ENCODE measurements at regions not wholly inside any gene's neighbourhood (a gene's known extent, or its start where the extent isn't known, plus 50 kb on each side); places are given as distances from the start of the nearest gene placed in this dataset.
"Not testable (repeated sequence)": the region's sequence is repeated elsewhere in the genome, so short reads cannot be mapped to it uniquely, and the experiment has no call there.

DNA sequence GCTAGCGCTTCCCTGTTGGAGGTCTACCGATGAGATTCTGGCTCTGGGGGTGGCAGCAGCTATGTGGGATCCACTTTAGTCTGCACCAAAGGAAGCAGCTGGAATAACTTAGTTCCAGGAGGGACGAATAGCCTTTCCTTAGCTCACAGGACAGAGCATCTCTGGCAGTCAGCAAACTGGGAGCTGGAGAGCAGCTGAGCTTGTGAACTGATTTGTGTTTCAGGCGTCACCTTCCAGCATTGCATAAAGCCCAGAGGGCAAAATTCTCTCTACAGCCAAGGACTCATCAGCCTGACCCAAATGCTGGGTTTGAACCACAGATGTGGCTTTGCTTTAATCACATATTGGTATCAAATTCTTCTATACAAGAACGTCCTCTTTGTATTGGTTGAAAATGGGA lies 81.9 kb upstream of the PELI2 start:
- H3K4me1 ChIP-seq (replicated peaks): no peaks in the 10 kb centered on the region
- H3K4me3 ChIP-seq: no peak overlapping the region
- H3K27ac ChIP-seq: no peak overlapping the region
- H3K36me3 ChIP-seq: no peaks in the 10 kb centered on the region
- no peak for DNase-seq (ENCODE audit: low read depth in 1 of 2, low spot score in 2 of 2)
- H3K27me3 ChIP-seq (replicated peaks): peaks cover 2% of the 10 kb centered on the region; the same call in 1 of the 2 replicates
- H3K9me3 ChIP-seq (replicated peaks): no peaks in the 10 kb centered on the region

DNA sequence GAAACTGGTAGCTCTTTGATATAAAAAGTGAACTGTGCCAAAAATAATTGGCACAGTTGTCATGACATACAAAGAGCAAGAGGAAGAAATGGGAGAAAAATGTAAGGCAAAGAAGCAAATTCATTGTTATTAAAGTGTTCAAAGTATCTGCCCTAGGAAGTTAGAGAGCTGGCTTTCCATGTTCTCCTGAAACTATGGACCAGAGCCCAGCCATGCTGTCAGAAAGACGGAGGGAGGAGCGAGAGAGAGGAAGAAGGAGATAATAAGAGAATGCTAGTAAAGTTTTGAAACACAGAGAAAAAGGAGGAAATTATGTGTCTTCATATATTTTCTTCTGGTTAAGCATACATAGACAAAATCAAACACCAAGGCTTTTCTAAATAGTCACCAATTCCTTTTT lies 78.1 kb upstream of the PELI2 start:
- Histone ChIP-seq H3K4me1 (replicated peaks) (no peaks in the 10 kb centered on the region), H3K27ac (no peak overlapping the region), H3K4me3 (no peak overlapping the region), H3K27me3 (replicated peaks) (peaks cover 6% of the 10 kb centered on the region; the same call in 1 of the 2 replicates), H3K9me3 (replicated peaks) (no peaks in the 10 kb centered on the region), H3K36me3 (no peaks in the 10 kb centered on the region)
- DNase-seq (ENCODE audit: low read depth in 1 of 2, low spot score in 2 of 2): no peak

DNA sequence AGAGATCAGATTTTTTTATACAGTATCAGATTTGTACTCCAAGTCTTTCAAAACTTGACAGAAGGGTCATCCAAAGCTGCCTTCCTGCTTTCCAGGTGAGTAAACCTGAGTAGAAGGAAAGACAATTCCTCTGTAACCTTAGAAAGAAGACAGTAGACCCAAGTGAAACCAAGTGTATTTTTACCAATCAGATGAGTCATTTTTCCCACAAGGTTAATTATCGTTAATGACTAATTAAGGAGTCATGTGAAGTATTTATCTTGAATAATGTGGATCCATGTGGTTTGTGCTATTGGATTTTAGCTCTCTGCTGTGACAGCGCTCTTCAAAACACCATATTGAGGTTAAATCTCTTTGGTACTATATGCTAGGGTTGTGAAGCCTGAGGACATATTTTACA lies 74.0 kb upstream of the PELI2 start:
- H3K4me1 ChIP-seq (replicated peaks): no peaks in the 10 kb centered on the region

DNA sequence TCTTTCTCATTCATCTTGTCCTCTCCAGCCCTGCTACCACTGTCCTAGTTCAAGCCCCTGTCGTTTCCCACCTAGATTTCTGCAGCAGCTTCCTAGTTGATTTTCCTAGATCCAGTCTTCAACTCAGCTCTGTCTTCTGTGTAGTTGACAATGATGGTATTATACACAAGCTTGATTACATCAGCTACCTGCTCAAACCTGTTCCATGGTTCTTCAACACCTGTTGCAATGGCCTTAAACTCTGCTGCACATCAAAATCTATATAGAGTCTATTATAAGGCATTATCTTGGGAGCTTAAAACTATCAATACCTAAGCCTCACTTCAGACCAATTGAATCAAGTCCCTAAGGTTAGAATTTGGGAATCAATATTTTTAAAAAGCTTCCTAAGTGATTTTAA lies 71.7 kb upstream of the PELI2 start:
- no peak for DNase-seq (ENCODE audit: low read depth in 1 of 2, low spot score in 2 of 2)
- Histone ChIP-seq H3K4me1 (replicated peaks) (no peaks in the 10 kb centered on the region), H3K9me3 (replicated peaks) (no peaks in the 10 kb centered on the region), H3K27me3 (replicated peaks) (peaks cover 3% of the 10 kb centered on the region; the same call in 1 of the 2 replicates), H3K27ac (no peak overlapping the region), H3K36me3 (no peaks in the 10 kb centered on the region), H3K4me3 (no peak overlapping the region)

More for the DNA sequence above, 74.0 kb upstream of the PELI2 start:
- Histone ChIP-seq H3K36me3 (no peaks in the 10 kb centered on the region), H3K9me3 (replicated peaks) (no peaks in the 10 kb centered on the region), H3K27ac (no peak overlapping the region), H3K27me3 (replicated peaks) (peaks cover 3% of the 10 kb centered on the region; the same call in 1 of the 2 replicates), H3K4me3 (no peak overlapping the region)
- no peak for DNase-seq (ENCODE audit: low read depth in 1 of 2, low spot score in 2 of 2)

DNA sequence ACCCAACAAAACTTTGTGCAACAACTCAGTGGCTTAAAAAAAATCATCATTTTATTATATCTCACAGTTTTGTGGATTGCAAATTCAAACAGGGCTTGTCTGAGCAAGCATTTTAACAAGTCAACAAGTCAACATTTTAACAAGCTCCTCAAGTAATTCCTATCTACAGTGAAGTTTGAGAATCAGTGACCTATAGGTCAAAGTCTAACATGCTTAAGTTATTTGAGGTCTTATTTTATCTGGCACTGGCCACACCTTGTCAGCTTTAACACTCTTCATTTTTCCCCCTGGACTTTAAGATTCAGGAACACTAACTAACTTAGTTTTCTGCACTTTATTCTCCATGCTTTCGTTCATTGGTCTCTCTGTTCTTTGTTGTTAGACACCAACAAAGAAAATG lies 71.2 kb upstream of the PELI2 start:
- Histone ChIP-seq H3K27ac (no peak overlapping the region), H3K9me3 (replicated peaks) (no peaks in the 10 kb centered on the region), H3K4me1 (replicated peaks) (no peaks in the 10 kb centered on the region), H3K4me3 (no peak overlapping the region), H3K27me3 (replicated peaks) (peaks cover 3% of the 10 kb centered on the region; the same call in 1 of the 2 replicates), H3K36me3 (no peaks in the 10 kb centered on the region)
- no peak for DNase-seq (ENCODE audit: low read depth in 1 of 2, low spot score in 2 of 2)

DNA sequence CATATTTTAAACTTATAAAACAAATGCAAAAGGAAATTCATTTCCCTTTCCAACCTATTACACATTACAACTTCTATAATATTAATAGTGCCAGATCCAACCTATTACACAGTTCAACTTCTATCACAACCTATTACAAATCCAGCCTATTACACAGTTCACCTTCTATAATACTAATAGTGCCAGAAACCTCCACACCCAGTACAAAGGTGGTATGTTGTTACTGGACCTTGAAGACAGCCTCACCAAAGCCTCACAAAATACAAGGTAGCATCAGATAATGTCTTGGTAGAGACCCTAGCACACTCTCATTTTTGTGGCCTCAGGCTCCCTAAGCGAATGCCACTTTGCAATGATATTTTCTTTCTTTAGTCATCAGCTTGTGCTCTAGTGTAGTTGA lies 68.7 kb upstream of the PELI2 start:
- DNase-seq (ENCODE audit: low read depth in 1 of 2, low spot score in 2 of 2): no peak
- Histone ChIP-seq H3K9me3 (replicated peaks) (no peaks in the 10 kb centered on the region), H3K27ac (no peak overlapping the region), H3K27me3 (replicated peaks) (no peaks in the 10 kb centered on the region; the same call in 1 of the 2 replicates), H3K4me1 (replicated peaks) (no peaks in the 10 kb centered on the region), H3K4me3 (no peak overlapping the region), H3K36me3 (no peaks in the 10 kb centered on the region)

DNA sequence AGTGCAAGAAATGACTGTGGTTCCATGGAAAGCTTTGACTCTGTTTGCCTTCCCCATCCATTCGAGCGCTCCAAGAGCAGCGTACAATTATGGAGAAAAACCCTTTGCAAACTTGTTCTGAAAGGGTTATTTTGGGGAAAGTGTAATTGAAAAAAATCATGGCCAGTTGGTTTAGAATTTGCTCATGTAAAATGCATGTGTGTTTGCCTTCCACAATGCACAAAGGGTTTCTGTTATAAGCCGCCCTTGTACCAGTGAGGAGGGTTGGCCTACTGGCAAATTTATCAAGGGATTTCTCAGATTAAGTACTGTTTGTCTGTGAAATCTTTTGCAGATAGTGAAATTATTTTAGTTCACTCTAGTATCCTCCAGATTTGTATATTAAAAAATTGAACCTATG lies 62.7 kb upstream of the PELI2 start:
- DNase-seq (ENCODE audit: low read depth in 1 of 2, low spot score in 2 of 2): no peak
- peaks cover 11% of the 10 kb centered on the region; the same call in 1 of the 2 replicates for H3K27me3 ChIP-seq (replicated peaks)
- H3K9me3 ChIP-seq (replicated peaks): no peaks in the 10 kb centered on the region
- no peak overlapping the region for H3K4me3 ChIP-seq
- H3K36me3 ChIP-seq: no peaks in the 10 kb centered on the region
- H3K4me1 ChIP-seq (replicated peaks): no peaks in the 10 kb centered on the region
- H3K27ac ChIP-seq: no peak overlapping the region

DNA sequence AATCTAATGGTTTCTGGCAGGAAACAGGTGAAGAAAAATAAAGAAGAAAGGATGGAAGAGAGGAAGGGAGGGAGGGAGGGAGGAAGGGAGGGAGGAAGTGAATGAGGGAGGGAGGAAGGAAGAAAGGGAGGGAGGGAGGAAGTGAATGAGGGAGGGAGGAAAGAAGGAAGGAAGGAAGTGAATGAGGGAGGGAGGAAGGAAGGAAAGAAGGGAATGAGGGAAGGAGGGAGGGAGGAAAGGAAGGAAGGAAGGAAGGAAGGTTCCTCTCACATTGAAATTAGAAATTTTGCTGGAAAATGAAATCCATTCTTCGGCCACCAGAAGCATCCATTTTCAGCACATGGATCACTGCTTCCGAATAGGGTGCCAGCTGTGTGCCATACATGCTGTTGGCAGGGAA lies 62.2 kb upstream of the PELI2 start:
- Histone ChIP-seq H3K9me3 (replicated peaks) (no peaks in the 10 kb centered on the region), H3K4me3 (no peak overlapping the region), H3K36me3 (no peaks in the 10 kb centered on the region), H3K4me1 (replicated peaks) (no peaks in the 10 kb centered on the region), H3K27me3 (replicated peaks) (peaks cover 12% of the 10 kb centered on the region; the same call in 1 of the 2 replicates), H3K27ac (no peak overlapping the region)
- no peak for DNase-seq (ENCODE audit: low read depth in 1 of 2, low spot score in 2 of 2)

DNA sequence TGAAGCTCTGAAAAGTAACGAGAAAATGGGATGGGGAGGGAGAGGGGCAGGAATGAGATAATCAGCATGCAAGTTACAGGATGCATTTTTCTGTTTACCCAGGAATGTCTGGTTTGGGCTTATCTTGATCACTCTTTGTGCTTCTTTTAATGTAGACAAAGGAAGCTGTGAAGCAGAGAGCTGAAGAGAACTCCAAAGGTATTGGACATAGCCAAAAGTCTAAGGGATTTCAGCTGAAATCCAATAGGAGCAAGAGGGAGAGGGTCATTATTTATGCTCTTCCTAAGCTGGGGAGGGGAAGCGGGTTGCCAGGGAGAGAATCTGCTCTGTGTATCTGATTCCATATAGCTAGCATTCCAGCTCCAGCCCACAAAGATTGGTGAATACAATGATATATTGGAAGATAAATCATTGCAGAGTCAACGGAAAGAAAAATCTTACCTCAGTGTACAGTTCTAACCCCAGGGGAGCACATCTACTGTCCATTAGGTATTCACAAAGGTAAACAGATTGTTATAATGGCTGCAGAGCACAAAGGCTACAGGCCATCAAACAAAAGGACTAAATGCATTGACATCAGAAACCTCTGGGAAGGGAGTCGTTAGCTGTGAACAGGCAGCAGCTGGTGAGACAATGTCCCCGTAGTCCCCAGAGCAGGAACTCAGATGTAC lies 61.0 kb upstream of the PELI2 start:
- no peaks in the 10 kb centered on the region for H3K36me3 ChIP-seq
- no peaks in the 10 kb centered on the region for H3K9me3 ChIP-seq (replicated peaks)
- H3K27me3 ChIP-seq (replicated peaks): peaks cover 14% of the 10 kb centered on the region; the same call in 1 of the 2 replicates
- H3K4me1 ChIP-seq (replicated peaks): no peaks in the 10 kb centered on the region
- DNase-seq (ENCODE audit: low read depth in 1 of 2, low spot score in 2 of 2): no peak
- no peak overlapping the region for H3K27ac ChIP-seq
- H3K4me3 ChIP-seq: no peak overlapping the region

DNA sequence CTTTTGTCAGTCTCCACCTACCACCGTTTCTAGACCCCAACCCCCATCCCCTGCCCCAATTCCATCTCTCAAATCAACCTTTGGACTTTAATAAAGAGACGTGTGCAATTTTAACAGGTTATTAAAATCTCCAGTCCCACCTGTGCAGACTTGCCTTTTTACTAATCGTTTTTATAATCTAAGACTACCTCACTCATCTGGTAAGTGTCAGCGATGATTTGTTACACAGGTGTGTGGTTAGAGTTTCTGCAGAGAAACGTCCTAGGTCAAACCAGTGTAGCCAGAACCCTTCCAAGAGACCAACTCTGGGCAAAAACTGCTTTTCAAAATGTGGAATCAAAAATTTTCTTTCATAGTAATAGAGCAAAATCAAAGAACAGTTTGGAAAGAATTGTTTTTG lies 60.4 kb upstream of the PELI2 start:
- Histone ChIP-seq H3K36me3 (no peaks in the 10 kb centered on the region), H3K4me1 (replicated peaks) (no peaks in the 10 kb centered on the region), H3K4me3 (no peak overlapping the region), H3K27ac (no peak overlapping the region), H3K9me3 (replicated peaks) (no peaks in the 10 kb centered on the region), H3K27me3 (replicated peaks) (peaks cover 14% of the 10 kb centered on the region; the same call in 1 of the 2 replicates)
- no peak for DNase-seq (ENCODE audit: low read depth in 1 of 2, low spot score in 2 of 2)

DNA sequence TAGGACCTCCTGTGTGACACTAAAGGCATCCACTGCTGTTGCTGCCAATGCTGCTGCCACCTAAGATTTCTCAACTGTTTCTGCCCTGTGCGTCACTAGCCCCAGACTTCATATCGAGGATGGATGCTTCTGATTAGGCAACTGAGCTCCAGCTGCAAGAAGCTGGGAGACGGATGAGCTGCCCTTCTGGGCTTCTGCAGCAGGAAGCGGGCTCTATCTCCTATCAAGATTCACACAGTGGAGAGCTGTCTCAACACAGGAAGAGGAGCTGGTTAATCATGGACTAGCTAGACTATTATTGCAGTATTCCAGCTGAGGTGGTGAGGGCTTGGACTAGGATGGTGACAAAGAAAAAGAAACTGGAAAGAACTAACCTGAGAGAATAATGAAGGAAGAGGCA lies 59.2 kb upstream of the PELI2 start:
- 0 out of 2 replicates have a peak, but pooled peaks cover 14% of the 10 kb centered on the region for H3K27me3 ChIP-seq (replicated peaks)
- H3K4me3 ChIP-seq: no peak overlapping the region
- no peaks in the 10 kb centered on the region for H3K9me3 ChIP-seq (replicated peaks)
- no peaks in the 10 kb centered on the region for H3K36me3 ChIP-seq
- DNase-seq (ENCODE audit: low read depth in 1 of 2, low spot score in 2 of 2): no peak
- H3K4me1 ChIP-seq (replicated peaks): no peaks in the 10 kb centered on the region
- no peak overlapping the region for H3K27ac ChIP-seq

DNA sequence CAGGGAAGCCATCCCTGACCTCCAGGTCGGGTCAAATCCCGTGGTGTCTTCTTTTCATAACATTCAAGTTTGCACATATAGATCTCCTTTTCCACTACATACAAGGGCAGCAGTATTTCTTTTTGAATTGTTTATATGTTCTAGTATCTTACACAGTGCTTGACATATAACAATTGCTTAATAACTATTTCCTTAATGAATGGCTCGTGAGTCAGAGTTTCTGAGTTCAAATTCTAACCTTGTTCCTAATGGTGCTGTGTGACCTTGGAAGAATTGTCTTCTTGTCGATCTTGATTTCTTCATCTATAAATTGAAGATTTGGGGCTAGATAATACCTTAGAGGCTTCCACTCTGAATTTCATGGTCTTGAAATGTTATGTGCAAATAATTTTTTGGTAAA lies 57.2 kb upstream of the PELI2 start:
- 0 out of 2 replicates have a peak, but pooled peaks cover 14% of the 10 kb centered on the region for H3K27me3 ChIP-seq (replicated peaks)
- no peak for DNase-seq (ENCODE audit: low read depth in 1 of 2, low spot score in 2 of 2)
- no peaks in the 10 kb centered on the region for H3K9me3 ChIP-seq (replicated peaks)
- no peaks in the 10 kb centered on the region for H3K4me1 ChIP-seq (replicated peaks)
- no peak overlapping the region for H3K27ac ChIP-seq
- H3K36me3 ChIP-seq: no peaks in the 10 kb centered on the region
- H3K4me3 ChIP-seq: no peak overlapping the region

DNA sequence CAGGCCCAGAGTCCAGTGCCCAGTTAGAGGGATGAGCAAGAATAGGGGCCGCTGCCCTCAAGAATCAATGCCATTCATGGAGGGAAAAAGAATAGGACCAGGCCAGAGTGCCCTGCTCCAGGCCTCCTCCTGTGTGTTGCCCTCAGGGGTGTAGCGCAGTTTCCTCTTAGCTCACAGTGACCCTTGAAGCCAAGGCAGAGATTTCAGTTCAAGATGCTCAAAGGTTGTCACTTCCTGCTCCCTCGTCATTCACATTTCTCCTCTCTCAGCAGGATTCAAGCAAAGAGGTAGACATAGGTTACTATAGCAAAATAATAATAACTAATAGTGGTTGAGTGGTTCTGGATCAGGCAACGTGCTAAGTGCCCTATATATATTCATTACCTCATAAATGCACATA lies 55.1 kb upstream of the PELI2 start:
- no peak overlapping the region for H3K4me3 ChIP-seq
- no peak for DNase-seq (ENCODE audit: low read depth in 1 of 2, low spot score in 2 of 2)
- no peaks in the 10 kb centered on the region for H3K36me3 ChIP-seq
- 0 out of 2 replicates have a peak, but pooled peaks cover 14% of the 10 kb centered on the region for H3K27me3 ChIP-seq (replicated peaks)
- no peaks in the 10 kb centered on the region for H3K9me3 ChIP-seq (replicated peaks)
- no peaks in the 10 kb centered on the region for H3K4me1 ChIP-seq (replicated peaks)
- no peak overlapping the region for H3K27ac ChIP-seq

DNA sequence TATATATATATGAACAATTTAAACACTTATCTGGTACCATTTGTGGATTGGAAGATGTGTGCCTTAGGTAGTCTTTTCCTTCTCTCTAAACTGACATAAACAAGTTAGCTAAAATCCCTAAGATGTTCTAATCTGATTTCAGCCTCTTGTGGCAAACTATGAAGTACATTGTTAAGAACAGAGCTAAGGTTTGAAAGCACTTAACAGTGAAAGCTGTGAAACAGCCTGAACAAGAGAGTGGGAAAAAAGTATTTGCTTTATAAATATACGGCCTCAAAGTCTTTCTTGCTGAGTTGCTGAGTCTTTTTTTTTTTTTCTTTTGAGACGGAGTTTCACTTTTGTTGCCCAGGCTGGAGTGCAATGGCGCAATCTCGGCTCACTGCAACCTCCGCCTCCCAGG lies 53.7 kb upstream of the PELI2 start:
- Histone ChIP-seq H3K27ac (no peak overlapping the region), H3K4me3 (no peak overlapping the region), H3K36me3 (no peaks in the 10 kb centered on the region), H3K4me1 (replicated peaks) (no peaks in the 10 kb centered on the region), H3K9me3 (replicated peaks) (no peaks in the 10 kb centered on the region), H3K27me3 (replicated peaks) (0 out of 2 replicates have a peak, but pooled peaks cover 10% of the 10 kb centered on the region)
- no peak for DNase-seq (ENCODE audit: low read depth in 1 of 2, low spot score in 2 of 2)

DNA sequence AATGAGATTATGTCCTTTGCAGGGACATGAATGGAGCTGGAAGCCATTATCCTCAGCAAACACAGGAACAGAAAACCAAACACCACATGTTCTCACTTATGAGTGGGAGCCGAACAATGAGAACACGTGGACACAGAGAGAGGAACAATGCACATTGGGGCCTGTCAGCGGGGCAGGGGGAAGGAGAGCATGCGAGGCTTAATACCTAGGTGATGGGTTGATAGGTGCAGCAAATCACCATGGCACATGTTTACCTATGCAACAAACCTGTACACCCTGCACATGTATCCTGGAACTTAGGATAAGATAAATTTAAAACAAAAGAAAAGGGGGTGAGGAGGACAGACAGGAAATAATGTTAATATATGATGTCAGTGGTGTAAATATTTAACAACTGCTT lies 53.0 kb upstream of the PELI2 start:
- H3K27me3 ChIP-seq (replicated peaks); DNase-seq (ENCODE audit: low read depth in 1 of 2, low spot score in 2 of 2); H3K27ac ChIP-seq; H3K36me3 ChIP-seq; H3K4me1 ChIP-seq (replicated peaks); H3K4me3 ChIP-seq; H3K9me3 ChIP-seq (replicated peaks): not testable (repeated sequence)
